Panc1 (cell line): ENCODE measurements at regions not wholly inside any gene's neighbourhood (a gene's known extent, or its start where the extent isn't known, plus 50 kb on each side); places are given as distances from the start of the nearest gene placed in this dataset.

Experiments
- CTCF ChIP-seq: fragments of 450-650 bp; IDR thresholded peaks from 2 replicates; pipeline ENCODE4 v1.5.1; 2017; ENCODE audit warnings: mild to moderate bottlenecking
- POLR2AphosphoS5 ChIP-seq: IDR thresholded peaks from 2 replicates; pipeline ENCODE4 v1.6.1; 2012; ENCODE audit warnings: mild to moderate bottlenecking, low read depth, low read length, moderate library complexity
- REST ChIP-seq, 2 experiments: IDR thresholded peaks; 2 replicates each; pipeline ENCODE4 v1.6.1; 2011 to 2012; ENCODE audit warnings: low read depth in 2 of 2, control low read depth in 1 of 2, low read length in 1 of 2, mild to moderate bottlenecking in 1 of 2, moderate library complexity in 1 of 2; ENCODE audit not compliant: insufficient read depth in 1 of 2

GRCh38 chr1:2965676-2966075 is 55.6 kb upstream of the ACTRT2 start:
- no peak for TF ChIP-seq CTCF
- no peak for TF ChIP-seq POLR2AphosphoS5
- TF ChIP-seq REST (IDR thresholded peaks at IDR 0.05; ENCODE audit: insufficient read depth in 1 of 2, low read depth in 2 of 2, low read length in 1 of 2): no peak
